SK-N-SH (cell line): ENCODE measurements at regions not wholly inside any gene's neighbourhood (a gene's known extent, or its start where the extent isn't known, plus 50 kb on each side); places are given as distances from the start of the nearest gene placed in this dataset.
A peak's percentile ranks its signal among the peaks of the same experiment; 100 is the strongest.

Experiments used
- CTCF ChIA-PET: fragments of 300-600, 350-600 bp; formaldehyde crosslinking; extraction: SDS; loops from one replicate; lab custom pipeline; 2021; lab: Yijun Ruan, JAX
- POLR2A ChIA-PET: fragments of 350-600 bp; sonication (Branson Sonifier 250); formaldehyde crosslinking; extraction: SDS; loops from one replicate; lab custom pipeline; 2020; ENCODE audit warnings: antibody characterized with exemption, inconsistent platforms; lab: Yijun Ruan, JAX
- DNase-seq: peaks from one replicate; pipeline ENCODE4 v3.0.0; 2012
- H2AFZ ChIP-seq: fragments of 200-600 bp; sonication (generic); 2 replicates; pipeline ENCODE4 v1.8.1; 2016; ENCODE audit warnings: antibody characterized with exemption, mild to moderate bottlenecking, low read depth
- H3F3A ChIP-seq: fragments of 200-600 bp; sonication (generic); replicated peaks from 2 replicates; pipeline ENCODE3; 2016; ENCODE audit warnings: antibody characterized with exemption, mild to moderate bottlenecking; ENCODE audit not compliant: insufficient read depth
- H3K27ac ChIP-seq, 2 experiments: fragments of 200-500 bp in 1 of 2; fragments of 200-600 bp in 1 of 2; sonication (Bioruptor generic) in 1 of 2; sonication (generic), shearing (Covaris generic) in 1 of 2; 2 replicates each; pipeline versions ENCODE4 v1.5.1 to v1.6.1; 2014 to 2016; ENCODE audit warnings: low read depth in 2 of 2, inconsistent platforms in 1 of 2, low read length in 1 of 2, mild to moderate bottlenecking in 1 of 2, mixed read lengths in 1 of 2
- H3K27me3 ChIP-seq: fragments of 200-600 bp; sonication (generic), shearing (Covaris generic); 2 replicates; pipeline ENCODE4 v1.6.1; 2016; ENCODE audit warnings: mixed run types; ENCODE audit not compliant: insufficient read depth
- H3K36me3 ChIP-seq, 2 experiments: fragments of 200-500 bp in 1 of 2; fragments of 200-600 bp in 1 of 2; sonication (Bioruptor generic) in 1 of 2; sonication (generic) in 1 of 2; replicated peaks in 1 of 2; 2 replicates each; pipeline versions ENCODE3 to v1.5.1; 2014 to 2016; ENCODE audit warnings: low read length in 1 of 2, mild to moderate bottlenecking in 1 of 2; ENCODE audit not compliant: insufficient read depth in 2 of 2, control insufficient read depth in 1 of 2
- H3K4me1 ChIP-seq, 2 experiments: fragments of 200-500 bp in 1 of 2; fragments of 200-600 bp in 1 of 2; sonication (Bioruptor generic) in 1 of 2; sonication (generic), shearing (Covaris generic) in 1 of 2; 2 replicates each; pipeline versions ENCODE4 v1.5.1 to v1.6.1; 2014 to 2016; ENCODE audit warnings: low read depth in 1 of 2, low read length in 1 of 2, mixed run types in 1 of 2; ENCODE audit not compliant: insufficient read depth in 2 of 2, control insufficient read depth in 1 of 2
- H3K4me2 ChIP-seq: fragments of 200-600 bp; sonication (generic), shearing (Covaris generic); 2 replicates; pipeline ENCODE4 v1.6.1; 2017; ENCODE audit warnings: mixed run types
- H3K4me3 ChIP-seq, 2 experiments: fragments of 200-500 bp in 1 of 2; fragments of 200-600 bp in 1 of 2; sonication (Bioruptor generic) in 1 of 2; sonication (generic), shearing (Covaris generic) in 1 of 2; 2 replicates each; pipeline versions ENCODE4 v1.5.1 to v1.8.1; 2014 to 2016; ENCODE audit warnings: low read depth in 2 of 2, inconsistent platforms in 1 of 2, low read length in 1 of 2, mild to moderate bottlenecking in 1 of 2, mixed read lengths in 1 of 2, moderate library complexity in 1 of 2
- H3K79me2 ChIP-seq: fragments of 200-600 bp; sonication (generic); 2 replicates; pipeline ENCODE4 v1.8.1; 2017; ENCODE audit warnings: mild to moderate bottlenecking; ENCODE audit not compliant: insufficient read depth
- H3K9ac ChIP-seq: fragments of 200-600 bp; sonication (generic); 2 replicates; pipeline ENCODE4 v1.6.1; 2017; ENCODE audit warnings: mixed run types
- H3K9me2 ChIP-seq: fragments of 200-600 bp; sonication (generic); 2 replicates; pipeline ENCODE4 v1.6.1; 2017; ENCODE audit warnings: mixed run types
- H3K9me3 ChIP-seq: fragments of 200-600 bp; sonication (generic); 2 replicates; pipeline ENCODE4 v1.6.1; 2017; ENCODE audit warnings: mixed run types, mild to moderate bottlenecking, moderate library complexity
- H4K20me1 ChIP-seq: fragments of 200-600 bp; sonication (generic); 2 replicates; pipeline ENCODE4 v1.6.1; 2017; ENCODE audit warnings: mild to moderate bottlenecking, mixed run types; ENCODE audit not compliant: insufficient read depth
- CHD2 ChIP-seq: fragments of 150-350 bp; IDR thresholded peaks from 2 replicates; pipeline ENCODE4 v1.6.1; 2018; ENCODE audit warnings: low read length; ENCODE audit not compliant: partially characterized antibody
- ELF1 ChIP-seq: IDR thresholded peaks from 2 replicates; pipeline ENCODE4 v1.4.0; 2012
- FOSL2 ChIP-seq: IDR thresholded peaks from 2 replicates; pipeline ENCODE4 v1.4.0; 2012; ENCODE audit warnings: low read depth, mild to moderate bottlenecking, moderate library complexity, borderline replicate concordance
- FOXJ3 ChIP-seq: sonication (generic); formaldehyde crosslinking; IDR thresholded peaks from 2 replicates; pipeline ENCODE4 v1.5.1; 2020; ENCODE audit warnings: mild to moderate bottlenecking, missing genetic modification reagents
- FOXM1 ChIP-seq: IDR thresholded peaks from 2 replicates; pipeline ENCODE4 v1.4.0; 2012; ENCODE audit warnings: low read depth, mild to moderate bottlenecking
- GABPA ChIP-seq: IDR thresholded peaks from 2 replicates; pipeline ENCODE4 v1.4.0; 2012; ENCODE audit warnings: low read depth, mild to moderate bottlenecking
- JUND ChIP-seq: IDR thresholded peaks from 2 replicates; pipeline ENCODE4 v1.4.0; 2012
- MEF2A ChIP-seq: IDR thresholded peaks from 2 replicates; pipeline ENCODE4 v1.4.0; 2012; ENCODE audit warnings: low read depth, borderline replicate concordance
- MXI1 ChIP-seq: IDR thresholded peaks from 2 replicates; pipeline ENCODE4 v1.6.1; 2012; ENCODE audit warnings: mild to moderate bottlenecking, low read depth, low read length, improper control_type of control experiment
- NFIC ChIP-seq: IDR thresholded peaks from 2 replicates; pipeline ENCODE4 v1.4.0; 2012; ENCODE audit warnings: borderline replicate concordance
- POLR2AphosphoS5 ChIP-seq: IDR thresholded peaks from 2 replicates; pipeline ENCODE4 v1.6.1; 2012; ENCODE audit warnings: low read depth, low read length
- SMC3 ChIP-seq: IDR thresholded peaks from 2 replicates; pipeline ENCODE4 v1.6.1; 2012; ENCODE audit warnings: low read depth, low read length, improper control_type of control experiment
- TAF1 ChIP-seq: IDR thresholded peaks from 2 replicates; pipeline ENCODE4 v1.6.1; 2012; ENCODE audit warnings: low read depth, mild to moderate bottlenecking, low read length, moderate library complexity, borderline replicate concordance
- YY1 ChIP-seq: IDR thresholded peaks from 2 replicates; pipeline ENCODE4 v1.4.0; 2012; ENCODE audit warnings: low read depth, mild to moderate bottlenecking
- WGBS: methylation state at CpG from one replicate; pipeline ENCODE4 v1.1.6; 2017; ENCODE audit warnings: low lambda C conversion rate; 5-methylcytosine and 5-hydroxymethylcytosine counted together
- TF ChIP-seq, protein P1 (sequence below): IDR thresholded peaks from 2 replicates; pipeline ENCODE4; 2012
- TF ChIP-seq, protein P2 (sequence below): fragments of 150-350 bp; IDR thresholded peaks from 2 replicates; pipeline ENCODE4 v1.6.1; 2016; ENCODE audit warnings: mild to moderate bottlenecking, low read depth, low read length
- TF ChIP-seq, protein P3 (sequence below): IDR thresholded peaks from 2 replicates; pipeline ENCODE4 v1.4.0; 2012; ENCODE audit warnings: low read depth
- TF ChIP-seq, protein P4 (sequence below): IDR thresholded peaks from 2 replicates; pipeline ENCODE4 v1.6.1; 2012; ENCODE audit warnings: mild to moderate bottlenecking, low read depth, low read length, moderate library complexity

DNA sequence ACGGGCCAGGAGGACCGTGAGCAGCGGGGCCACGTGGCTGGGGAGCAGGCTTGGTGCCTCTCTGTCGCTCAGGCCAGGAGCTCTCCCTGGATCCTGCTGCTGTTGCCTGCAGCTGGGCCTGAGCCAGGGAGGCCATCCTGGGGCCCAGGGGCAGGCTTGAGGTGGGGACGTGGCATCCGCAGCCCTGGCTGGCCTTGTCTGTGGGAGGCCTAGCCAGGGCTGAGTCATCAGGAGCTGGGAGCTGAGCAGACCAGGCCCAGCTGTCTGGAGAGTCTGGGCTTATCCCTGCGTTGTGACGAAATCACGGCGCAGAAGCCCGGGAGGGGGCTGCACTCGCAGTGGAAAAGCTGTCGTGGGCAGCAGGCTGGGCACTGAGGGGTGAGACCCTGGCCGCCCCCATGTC is 138.8 kb upstream of the COL5A1 start (continued):
- no peak for TF ChIP-seq MXI1
- TF ChIP-seq SMC3: 0 out of 2 replicates have a peak, but pooled peaks have one; percentile 6
- TF ChIP-seq, protein P1, sequence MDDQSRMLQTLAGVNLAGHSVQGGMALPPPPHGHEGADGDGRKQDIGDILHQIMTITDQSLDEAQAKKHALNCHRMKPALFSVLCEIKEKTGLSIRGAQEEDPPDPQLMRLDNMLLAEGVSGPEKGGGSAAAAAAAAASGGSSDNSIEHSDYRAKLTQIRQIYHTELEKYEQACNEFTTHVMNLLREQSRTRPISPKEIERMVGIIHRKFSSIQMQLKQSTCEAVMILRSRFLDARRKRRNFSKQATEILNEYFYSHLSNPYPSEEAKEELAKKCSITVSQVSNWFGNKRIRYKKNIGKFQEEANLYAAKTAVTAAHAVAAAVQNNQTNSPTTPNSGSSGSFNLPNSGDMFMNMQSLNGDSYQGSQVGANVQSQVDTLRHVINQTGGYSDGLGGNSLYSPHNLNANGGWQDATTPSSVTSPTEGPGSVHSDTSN: peak; percentile 72
- no peak for TF ChIP-seq FOXM1
- TF ChIP-seq MEF2A: no peak
- TF ChIP-seq, protein P2, sequence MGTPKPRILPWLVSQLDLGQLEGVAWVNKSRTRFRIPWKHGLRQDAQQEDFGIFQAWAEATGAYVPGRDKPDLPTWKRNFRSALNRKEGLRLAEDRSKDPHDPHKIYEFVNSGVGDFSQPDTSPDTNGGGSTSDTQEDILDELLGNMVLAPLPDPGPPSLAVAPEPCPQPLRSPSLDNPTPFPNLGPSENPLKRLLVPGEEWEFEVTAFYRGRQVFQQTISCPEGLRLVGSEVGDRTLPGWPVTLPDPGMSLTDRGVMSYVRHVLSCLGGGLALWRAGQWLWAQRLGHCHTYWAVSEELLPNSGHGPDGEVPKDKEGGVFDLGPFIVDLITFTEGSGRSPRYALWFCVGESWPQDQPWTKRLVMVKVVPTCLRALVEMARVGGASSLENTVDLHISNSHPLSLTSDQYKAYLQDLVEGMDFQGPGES: no peak
- peak; percentile 64; the same call in 1 of the 2 replicates for TF ChIP-seq POLR2AphosphoS5
- no peak for TF ChIP-seq CHD2

DNA sequence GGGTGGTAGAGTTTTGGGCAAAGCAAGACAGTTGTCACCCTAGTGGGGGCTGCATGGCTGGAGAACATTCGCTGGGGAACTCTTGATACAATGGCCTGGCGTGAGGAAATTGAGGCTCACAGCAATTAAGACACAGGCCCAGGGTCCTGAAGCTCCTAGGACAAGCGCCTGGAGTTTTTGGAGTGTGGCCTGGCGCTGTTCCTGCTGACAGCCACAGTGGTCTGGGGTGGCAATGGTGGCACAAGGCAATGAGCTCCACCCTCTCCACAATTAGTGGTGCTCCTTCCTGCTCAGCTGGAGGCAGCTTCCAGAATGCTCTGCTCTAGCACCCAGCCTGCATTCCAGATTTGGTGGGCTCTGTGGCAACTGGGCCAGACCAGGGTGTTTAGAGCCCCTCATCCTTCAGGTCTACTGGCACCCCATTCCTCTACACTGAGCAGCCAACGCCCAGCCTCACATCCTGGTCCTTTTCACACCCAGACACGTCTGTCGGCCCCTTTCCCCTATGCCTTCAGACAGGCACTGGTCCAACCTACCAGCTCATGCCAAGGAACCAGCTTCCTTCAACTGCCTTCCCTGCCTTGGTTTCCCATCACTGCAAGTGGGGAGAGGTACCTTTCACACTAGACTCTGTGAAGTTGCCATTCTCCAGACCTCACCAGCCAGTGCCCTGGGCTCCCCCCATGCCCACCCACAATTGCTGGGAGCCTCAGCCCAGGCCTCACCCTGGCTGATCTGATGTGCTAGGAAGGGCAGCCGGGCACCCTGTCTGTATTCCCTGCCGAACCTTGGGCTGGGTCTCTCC is 138.1 kb upstream of the COL5A1 start:
- DNase-seq: no peak
- H3K4me3 ChIP-seq: no peak overlapping the region

More for the DNA sequence above, 138.1 kb upstream of the COL5A1 start:
- WGBS: 78% methylated on average over 6 of the region's 9 CpGs
- H3K36me3 ChIP-seq: no peaks in the 10 kb centered on the region
- TF ChIP-seq JUND: no peak
- TF ChIP-seq, protein P3, sequence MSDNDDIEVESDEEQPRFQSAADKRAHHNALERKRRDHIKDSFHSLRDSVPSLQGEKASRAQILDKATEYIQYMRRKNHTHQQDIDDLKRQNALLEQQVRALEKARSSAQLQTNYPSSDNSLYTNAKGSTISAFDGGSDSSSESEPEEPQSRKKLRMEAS: no peak
- TF ChIP-seq ELF1: no peak
- TF ChIP-seq FOXJ3 (CRISPR knock-in tag): no peak
- no peak for TF ChIP-seq TAF1
- TF ChIP-seq GABPA: no peak
- no peak for TF ChIP-seq NFIC
- TF ChIP-seq, protein P4, sequence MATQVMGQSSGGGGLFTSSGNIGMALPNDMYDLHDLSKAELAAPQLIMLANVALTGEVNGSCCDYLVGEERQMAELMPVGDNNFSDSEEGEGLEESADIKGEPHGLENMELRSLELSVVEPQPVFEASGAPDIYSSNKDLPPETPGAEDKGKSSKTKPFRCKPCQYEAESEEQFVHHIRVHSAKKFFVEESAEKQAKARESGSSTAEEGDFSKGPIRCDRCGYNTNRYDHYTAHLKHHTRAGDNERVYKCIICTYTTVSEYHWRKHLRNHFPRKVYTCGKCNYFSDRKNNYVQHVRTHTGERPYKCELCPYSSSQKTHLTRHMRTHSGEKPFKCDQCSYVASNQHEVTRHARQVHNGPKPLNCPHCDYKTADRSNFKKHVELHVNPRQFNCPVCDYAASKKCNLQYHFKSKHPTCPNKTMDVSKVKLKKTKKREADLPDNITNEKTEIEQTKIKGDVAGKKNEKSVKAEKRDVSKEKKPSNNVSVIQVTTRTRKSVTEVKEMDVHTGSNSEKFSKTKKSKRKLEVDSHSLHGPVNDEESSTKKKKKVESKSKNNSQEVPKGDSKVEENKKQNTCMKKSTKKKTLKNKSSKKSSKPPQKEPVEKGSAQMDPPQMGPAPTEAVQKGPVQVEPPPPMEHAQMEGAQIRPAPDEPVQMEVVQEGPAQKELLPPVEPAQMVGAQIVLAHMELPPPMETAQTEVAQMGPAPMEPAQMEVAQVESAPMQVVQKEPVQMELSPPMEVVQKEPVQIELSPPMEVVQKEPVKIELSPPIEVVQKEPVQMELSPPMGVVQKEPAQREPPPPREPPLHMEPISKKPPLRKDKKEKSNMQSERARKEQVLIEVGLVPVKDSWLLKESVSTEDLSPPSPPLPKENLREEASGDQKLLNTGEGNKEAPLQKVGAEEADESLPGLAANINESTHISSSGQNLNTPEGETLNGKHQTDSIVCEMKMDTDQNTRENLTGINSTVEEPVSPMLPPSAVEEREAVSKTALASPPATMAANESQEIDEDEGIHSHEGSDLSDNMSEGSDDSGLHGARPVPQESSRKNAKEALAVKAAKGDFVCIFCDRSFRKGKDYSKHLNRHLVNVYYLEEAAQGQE: no peak
- no peak for TF ChIP-seq FOXM1
- no peak for TF ChIP-seq FOSL2
- TF ChIP-seq CHD2: no peak
- TF ChIP-seq YY1: no peak
- TF ChIP-seq, all 33 proteins: peak for 0
- Histone ChIP-seq H4K20me1 (no peaks in the 10 kb centered on the region), H3F3A (peaks cover 2% of the 10 kb centered on the region), H3K9me3 (no peaks in the 10 kb centered on the region), H3K27me3 (no peaks in the 10 kb centered on the region; the same call in 1 of the 2 replicates), H3K4me1 (peaks cover 9 to 11% of the 10 kb centered on the region in 2 experiments; a peak in 3 of 4 replicates), H3K4me2 (peak overlapping the region; percentile 52; the same call in 1 of the 2 replicates), H2AFZ (peak overlapping the region; percentile 76), H3K9me2 (no peaks in the 10 kb centered on the region), H3K9ac (peak overlapping the region; percentile 82), H3K27ac (peak overlapping the region in 1 of 2 experiments; percentile 88; a peak in 2 of 4 replicates), H3K79me2 (no peaks in the 10 kb centered on the region)
- CTCF ChIA-PET: interaction anchor here (0.9 to 1.7 kb wide), 3 partner anchors 14 to 186 kb away, joined by 3 to 4 read pairs (median 4); no protein-coding TSS in a partner anchor
- POLR2A ChIA-PET: no interaction called here
